Caco-2 (cell line): ENCODE measurements at regions not wholly inside any gene's neighbourhood (a gene's known extent, or its start where the extent isn't known, plus 50 kb on each side); places are given as distances from the start of the nearest gene placed in this dataset.

Experiments used
- BruUV-seq: library from RNA; stranded (reverse); fragments of 400-500 nt; replicated peaks from 2 replicates; lab custom pipeline; 2021; lab: Mats Ljungman, UMichigan
- CTCF ChIA-PET: fragments of 300-600 bp; sonication (Branson Sonifier 250); formaldehyde crosslinking; loops from one replicate; lab custom pipeline; 2022; ENCODE audit warnings: antibody characterized with exemption; lab: Charles Lee
- POLR2A ChIA-PET: fragments of 300-600 bp; sonication (Branson Sonifier 250); formaldehyde crosslinking; loops from one replicate; lab custom pipeline; 2022; ENCODE audit warnings: antibody characterized with exemption; lab: Charles Lee
- DNase-seq, 2 experiments: peaks; one replicate each; pipeline versions ENCODE4 v3.0.0 to v3.0.0-alpha.2; 2020 to 2022
- H3K27me3 ChIP-seq: replicated peaks from 2 replicates; pipeline ENCODE4 v1.6.0; 2011; ENCODE audit warnings: low read length; ENCODE audit not compliant: control insufficient read depth, insufficient read depth
- H3K36me3 ChIP-seq: 2 replicates; pipeline ENCODE4 v1.5.1; 2011; ENCODE audit warnings: low read length; ENCODE audit not compliant: control insufficient read depth, insufficient read depth
- H3K4me1 ChIP-seq: fragments of 250-450 bp; sonication (Bioruptor Pico); 2 replicates; pipeline ENCODE4 v1.5.1; 2020; ENCODE audit warnings: mild to moderate bottlenecking
- H3K4me3 ChIP-seq: 2 replicates; pipeline ENCODE4 v1.5.1; 2011; ENCODE audit warnings: low read depth, mild to moderate bottlenecking, control low read depth, low read length
- H3K9me3 ChIP-seq: fragments of 250-450 bp; sonication (Bioruptor Pico); 2 replicates; pipeline ENCODE4 v1.5.1; 2020; ENCODE audit warnings: mild to moderate bottlenecking, moderate library complexity
- H3K27ac Mint-ChIP-seq: one replicate; pipeline ENCODE4 v1.8.0; 2022; ENCODE audit warnings: mixed read lengths; ENCODE audit not compliant: unreplicated experiment
- H3K27me3 Mint-ChIP-seq: one replicate; pipeline ENCODE4 v1.8.0; 2022; ENCODE audit warnings: mixed read lengths; ENCODE audit not compliant: insufficient read depth, unreplicated experiment
- H3K36me3 Mint-ChIP-seq: one replicate; pipeline ENCODE4 v1.8.0; 2022; ENCODE audit warnings: mild to moderate bottlenecking, mixed read lengths; ENCODE audit not compliant: insufficient read depth, unreplicated experiment
- H3K4me1 Mint-ChIP-seq: one replicate; pipeline ENCODE4 v1.8.0; 2022; ENCODE audit warnings: low read depth, mixed read lengths; ENCODE audit not compliant: unreplicated experiment
- H3K4me3 Mint-ChIP-seq: one replicate; pipeline ENCODE4 v1.8.0; 2022; ENCODE audit warnings: mild to moderate bottlenecking, moderate library complexity, mixed read lengths; ENCODE audit not compliant: unreplicated experiment
- H3K9me3 Mint-ChIP-seq: one replicate; pipeline ENCODE4 v1.8.0; 2022; ENCODE audit warnings: mixed read lengths; ENCODE audit not compliant: unreplicated experiment
- intact Hi-C: fragments of 100-400 bp; cut with micrococcal nuclease; formaldehyde crosslinking; loops from one replicate; pipeline ENCODE4 v1.10.0; 2022; ENCODE audit not compliant: unreplicated experiment
- TF ChIP-seq, protein P1 (sequence below), 2 experiments: fragments of 200-600 bp in 1 of 2; IDR thresholded peaks; 1 replicate in 1 of 2; 2 replicates in 1 of 2; pipeline versions ENCODE4 v1.5.1 to v1.8.0; 2011 to 2022; ENCODE audit warnings: antibody characterized with exemption in 1 of 2, control low read depth in 1 of 2, inconsistent platforms in 1 of 2, low read depth in 1 of 2, low read length in 1 of 2, mild to moderate bottlenecking in 1 of 2, moderate library complexity in 1 of 2; ENCODE audit not compliant: insufficient read depth in 1 of 2, severe bottlenecking in 1 of 2, unreplicated experiment in 1 of 2

DNA sequence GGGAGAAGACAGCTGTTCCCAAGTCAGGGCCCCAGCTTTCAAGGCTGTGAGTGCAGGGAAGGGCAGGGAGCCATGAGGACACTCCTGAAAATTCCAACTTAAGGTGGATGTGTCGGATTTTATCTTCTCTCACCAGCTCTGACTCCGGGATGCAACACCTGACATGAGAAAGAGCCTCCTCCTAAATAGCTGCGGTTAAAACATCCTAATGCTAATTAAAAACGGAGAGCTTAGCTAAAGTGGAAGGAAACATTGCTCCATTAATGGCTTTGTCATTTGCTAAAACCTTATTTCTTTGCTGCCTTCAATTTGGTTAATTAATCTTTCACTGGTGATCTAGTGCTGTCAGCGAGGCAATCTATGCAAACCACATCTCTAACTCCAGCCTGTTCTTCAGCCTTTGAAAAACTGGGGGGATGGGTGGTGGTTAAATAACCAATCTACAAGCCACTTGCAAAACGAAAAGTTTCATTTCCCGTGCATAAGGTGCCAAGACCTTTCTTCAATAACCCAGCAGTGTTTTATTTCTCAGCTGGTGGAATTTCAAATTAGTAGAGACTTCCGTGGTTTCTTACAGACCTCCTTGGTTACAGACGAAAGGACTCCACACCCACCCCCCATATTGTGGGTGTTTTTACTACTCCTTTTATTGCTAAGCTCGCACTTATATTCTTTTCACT lies 379.6 kb downstream of the MLLT3 start:
- intact Hi-C loops: no loop called here
- CTCF ChIA-PET: no interaction called here
- H3K4me3 Mint-ChIP-seq: no peak overlapping the region
- POLR2A ChIA-PET: no interaction called here
- H3K9me3 Mint-ChIP-seq: no peaks in the 10 kb centered on the region
- no peaks in the 10 kb centered on the region for H3K4me1 Mint-ChIP-seq
- Histone ChIP-seq H3K9me3 (no peaks in the 10 kb centered on the region), H3K4me3 (no peak overlapping the region), H3K4me1 (no peaks in the 10 kb centered on the region), H3K27me3 (no peaks in the 10 kb centered on the region), H3K36me3 (no peaks in the 10 kb centered on the region)
- H3K36me3 Mint-ChIP-seq: no peaks in the 10 kb centered on the region
- H3K27me3 Mint-ChIP-seq: no peaks in the 10 kb centered on the region
- no peak for DNase-seq
- BruUV-seq: no TSS peak
- H3K27ac Mint-ChIP-seq: no peak overlapping the region
- TF ChIP-seq, protein P1, sequence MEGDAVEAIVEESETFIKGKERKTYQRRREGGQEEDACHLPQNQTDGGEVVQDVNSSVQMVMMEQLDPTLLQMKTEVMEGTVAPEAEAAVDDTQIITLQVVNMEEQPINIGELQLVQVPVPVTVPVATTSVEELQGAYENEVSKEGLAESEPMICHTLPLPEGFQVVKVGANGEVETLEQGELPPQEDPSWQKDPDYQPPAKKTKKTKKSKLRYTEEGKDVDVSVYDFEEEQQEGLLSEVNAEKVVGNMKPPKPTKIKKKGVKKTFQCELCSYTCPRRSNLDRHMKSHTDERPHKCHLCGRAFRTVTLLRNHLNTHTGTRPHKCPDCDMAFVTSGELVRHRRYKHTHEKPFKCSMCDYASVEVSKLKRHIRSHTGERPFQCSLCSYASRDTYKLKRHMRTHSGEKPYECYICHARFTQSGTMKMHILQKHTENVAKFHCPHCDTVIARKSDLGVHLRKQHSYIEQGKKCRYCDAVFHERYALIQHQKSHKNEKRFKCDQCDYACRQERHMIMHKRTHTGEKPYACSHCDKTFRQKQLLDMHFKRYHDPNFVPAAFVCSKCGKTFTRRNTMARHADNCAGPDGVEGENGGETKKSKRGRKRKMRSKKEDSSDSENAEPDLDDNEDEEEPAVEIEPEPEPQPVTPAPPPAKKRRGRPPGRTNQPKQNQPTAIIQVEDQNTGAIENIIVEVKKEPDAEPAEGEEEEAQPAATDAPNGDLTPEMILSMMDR (IDR thresholded peaks at IDR 0.05; ENCODE audit: insufficient read depth in 1 of 2, low read depth in 1 of 2, low read length in 1 of 2, severe bottlenecking in 1 of 2, unreplicated experiment in 1 of 2): no peak

DNA sequence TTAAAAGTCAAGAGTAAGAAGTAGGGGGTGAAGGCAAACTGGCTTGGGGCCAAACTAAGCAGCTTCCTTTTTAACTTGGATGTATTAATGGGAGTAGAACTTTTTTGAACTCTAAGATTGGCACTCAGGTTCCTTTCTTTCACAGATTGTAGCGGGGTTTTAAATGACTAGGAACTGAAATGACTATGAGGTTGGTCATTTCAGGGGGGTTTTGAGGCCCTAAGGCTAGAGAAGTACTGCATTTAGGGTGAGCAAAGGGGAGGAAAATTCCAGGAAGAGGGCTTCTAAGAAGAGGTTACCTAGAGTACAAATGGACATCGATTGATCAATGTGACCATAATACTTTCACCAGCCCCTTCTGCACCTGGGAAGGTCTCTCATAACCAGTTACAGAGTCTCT lies 381.8 kb downstream of the MLLT3 start:
- H3K4me1 Mint-ChIP-seq: peaks cover 13% of the 10 kb centered on the region

DNA sequence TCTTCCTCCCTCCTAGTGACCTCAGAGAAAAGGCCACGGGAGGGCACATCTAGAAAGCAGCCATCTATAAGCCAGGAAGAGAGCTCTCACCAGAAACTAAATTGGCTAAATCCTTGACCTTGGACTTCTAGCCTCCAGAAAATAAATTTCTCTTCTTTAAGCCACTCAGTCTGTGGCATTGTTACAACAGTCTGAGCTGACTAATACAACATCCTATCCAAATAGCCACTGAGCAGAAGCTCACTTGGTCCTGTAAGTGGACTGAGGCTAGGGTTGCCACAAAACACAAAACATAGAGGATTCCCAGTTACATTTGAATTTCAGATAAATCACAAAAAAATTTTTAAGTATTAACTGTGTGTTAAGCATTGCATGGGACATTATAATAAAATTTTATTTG lies 383.4 kb downstream of the MLLT3 start:
- no peak overlapping the region for H3K27ac Mint-ChIP-seq
- Histone ChIP-seq H3K9me3 (no peaks in the 10 kb centered on the region), H3K36me3 (no peaks in the 10 kb centered on the region), H3K27me3 (no peaks in the 10 kb centered on the region), H3K4me1 (peaks cover 4% of the 10 kb centered on the region; the same call in 1 of the 2 replicates), H3K4me3 (no peak overlapping the region)
- H3K4me1 Mint-ChIP-seq: peaks cover 13% of the 10 kb centered on the region
- DNase-seq: no peak
- TF ChIP-seq, protein P1 (IDR thresholded peaks at IDR 0.05; ENCODE audit: insufficient read depth in 1 of 2, low read depth in 1 of 2, low read length in 1 of 2, severe bottlenecking in 1 of 2, unreplicated experiment in 1 of 2): no peak
- BruUV-seq: no TSS peak
- ChIA-PET CTCF (no interaction called here), POLR2A (no interaction called here)
- H3K27me3 Mint-ChIP-seq: no peaks in the 10 kb centered on the region
- no peaks in the 10 kb centered on the region for H3K36me3 Mint-ChIP-seq
- H3K9me3 Mint-ChIP-seq: no peaks in the 10 kb centered on the region
- H3K4me3 Mint-ChIP-seq: no peak overlapping the region
- intact Hi-C loops: no loop called here

More for the DNA sequence above, 381.8 kb downstream of the MLLT3 start:
- POLR2A ChIA-PET: no interaction called here
- CTCF ChIA-PET: no interaction called here
- Mint-ChIP-seq H3K4me3 (no peak overlapping the region), H3K27ac (no peak overlapping the region), H3K36me3 (no peaks in the 10 kb centered on the region), H3K9me3 (no peaks in the 10 kb centered on the region), H3K27me3 (no peaks in the 10 kb centered on the region)
- TF ChIP-seq, protein P1 (IDR thresholded peaks at IDR 0.05; ENCODE audit: insufficient read depth in 1 of 2, low read depth in 1 of 2, low read length in 1 of 2, severe bottlenecking in 1 of 2, unreplicated experiment in 1 of 2): no peak
- H3K27me3 ChIP-seq: no peaks in the 10 kb centered on the region
- no peak for DNase-seq
- peaks cover 4% of the 10 kb centered on the region; the same call in 1 of the 2 replicates for H3K4me1 ChIP-seq
- no peak overlapping the region for H3K4me3 ChIP-seq
- H3K36me3 ChIP-seq: no peaks in the 10 kb centered on the region
- no peaks in the 10 kb centered on the region for H3K9me3 ChIP-seq
- intact Hi-C loops: no loop called here
- no TSS peak for BruUV-seq
